ENCODE measurements at regions not wholly inside any gene's neighbourhood (a gene's known extent, or its start where the extent isn't known, plus 50 kb on each side); places are given as distances from the start of the nearest gene placed in this dataset.

DNA sequence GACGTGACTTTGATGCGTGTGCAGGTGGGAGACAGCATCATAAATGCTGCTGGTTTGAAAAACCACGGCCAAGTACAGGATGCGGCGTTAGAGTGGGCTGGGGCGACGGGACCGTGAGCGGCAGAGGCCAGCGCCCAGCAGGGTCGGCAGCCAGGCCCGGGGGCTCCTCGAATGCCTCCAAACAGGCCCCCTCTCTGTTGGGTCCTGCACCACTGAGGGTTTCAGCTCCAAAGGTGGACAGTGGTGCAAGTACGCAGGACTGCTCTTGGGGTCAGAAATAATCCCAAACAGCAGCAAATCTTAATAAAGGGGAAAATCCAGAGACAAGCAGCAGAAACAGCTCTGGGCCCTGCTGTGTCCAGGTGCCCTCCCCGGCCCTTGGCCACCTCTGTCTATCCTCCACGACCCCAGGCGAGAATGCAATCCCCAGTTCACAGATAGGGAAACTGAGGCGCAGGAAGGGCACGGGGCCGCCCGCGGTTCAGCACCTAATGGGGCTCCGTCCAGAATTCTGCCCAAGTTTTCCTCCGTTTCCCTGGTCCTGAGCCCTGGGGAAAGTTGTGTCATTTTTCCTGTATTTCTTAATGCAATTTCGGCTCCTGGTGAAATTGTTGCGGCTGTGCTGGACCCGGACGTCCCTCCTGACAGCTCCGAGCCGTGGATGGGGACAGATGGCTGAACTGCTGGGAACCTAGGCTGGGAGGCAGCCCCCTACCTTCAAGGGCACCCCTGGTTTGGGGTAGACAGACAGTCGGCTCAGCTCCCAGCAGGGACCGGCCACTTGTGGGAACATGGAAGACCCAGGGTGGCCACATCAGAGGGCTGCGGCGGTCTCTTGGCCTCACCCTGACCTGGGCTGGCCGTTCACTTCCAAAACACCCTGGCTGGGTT lies 97.4 kb downstream of the FOXL3 start:
- DNase-seq: peak; percentile 15

DNA sequence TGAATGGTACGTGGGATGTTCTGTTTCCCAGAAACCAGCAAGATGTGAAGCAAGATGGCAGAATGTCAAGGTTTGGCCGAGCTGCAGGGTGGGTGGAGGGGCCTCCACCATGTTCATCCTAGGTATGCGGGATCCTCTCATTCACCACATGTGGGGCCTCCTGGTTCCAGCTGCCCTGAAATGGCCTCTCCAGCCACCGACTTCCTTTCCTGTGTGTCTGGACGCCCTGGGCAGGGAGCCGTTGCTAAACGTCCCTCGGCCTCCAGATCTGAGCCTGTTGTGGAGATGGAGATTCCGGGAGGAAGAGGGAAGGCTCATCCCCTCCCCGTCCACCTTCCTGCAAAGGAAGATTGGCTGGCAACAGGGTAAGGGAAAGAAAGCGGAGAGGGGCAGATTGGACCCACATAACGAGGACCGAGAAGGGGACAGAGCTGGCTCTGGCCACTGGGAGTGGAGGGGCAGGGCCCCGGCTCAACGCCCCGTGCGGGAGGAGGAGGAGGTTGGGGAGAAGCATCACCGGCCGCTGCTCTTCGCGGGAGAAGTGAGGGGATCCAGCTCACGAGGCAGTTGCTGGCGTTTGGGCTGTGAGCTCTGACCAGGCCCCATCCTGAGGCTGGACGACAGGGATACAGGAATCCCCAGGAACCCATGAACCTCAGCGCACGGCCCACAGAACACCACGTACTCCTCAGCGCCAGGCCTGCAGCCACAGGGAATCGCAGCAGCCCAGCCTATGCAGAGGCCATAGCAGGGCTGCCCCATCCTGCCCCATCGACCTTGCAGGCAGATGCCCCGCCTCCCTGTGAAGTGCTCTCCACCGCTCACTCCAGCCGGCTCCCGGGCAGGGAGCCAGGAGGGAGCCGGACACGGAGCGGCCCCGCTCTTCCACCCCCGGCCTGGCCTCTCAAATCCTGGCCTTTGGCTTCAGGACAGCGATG lies 98.3 kb downstream of the FOXL3 start:
- peak; percentile 20 for DNase-seq

DNA sequence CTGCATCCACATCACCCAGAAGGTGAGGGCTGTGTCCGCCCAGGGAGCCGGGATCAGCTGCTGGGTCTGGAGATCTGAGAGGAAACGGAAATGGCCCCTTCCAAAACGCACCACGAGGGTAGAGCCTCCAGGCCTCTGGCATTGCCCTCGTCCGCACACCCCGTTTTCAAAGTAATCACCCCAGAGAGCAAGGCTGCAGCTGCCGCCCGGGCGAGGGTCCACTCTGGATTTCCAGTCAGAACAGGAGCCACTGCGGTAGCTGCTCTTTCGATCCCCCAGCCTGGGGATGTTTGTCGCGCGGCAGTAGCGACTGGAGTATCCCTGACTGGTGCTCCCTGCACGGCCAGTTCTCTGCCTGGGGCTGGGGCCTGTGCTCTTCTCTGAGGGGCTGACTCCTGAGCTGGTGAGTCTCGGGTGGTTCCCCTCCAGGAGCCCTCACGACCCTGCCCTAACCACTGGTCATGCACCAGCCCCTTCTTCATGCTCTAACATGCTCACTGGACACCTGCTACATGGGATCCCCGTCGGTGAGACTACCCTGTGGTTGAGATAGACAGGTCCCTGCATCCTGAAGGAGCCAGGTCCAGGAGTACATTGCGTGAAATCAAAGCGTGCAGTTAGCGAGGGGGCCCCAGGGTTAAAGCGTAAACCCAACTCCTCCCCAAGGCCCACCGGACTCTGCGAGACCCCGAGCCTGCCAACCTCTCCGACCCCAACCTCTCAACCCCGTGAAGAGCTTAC lies 99.2 kb downstream of the FOXL3 start:
- no peak for DNase-seq

DNA sequence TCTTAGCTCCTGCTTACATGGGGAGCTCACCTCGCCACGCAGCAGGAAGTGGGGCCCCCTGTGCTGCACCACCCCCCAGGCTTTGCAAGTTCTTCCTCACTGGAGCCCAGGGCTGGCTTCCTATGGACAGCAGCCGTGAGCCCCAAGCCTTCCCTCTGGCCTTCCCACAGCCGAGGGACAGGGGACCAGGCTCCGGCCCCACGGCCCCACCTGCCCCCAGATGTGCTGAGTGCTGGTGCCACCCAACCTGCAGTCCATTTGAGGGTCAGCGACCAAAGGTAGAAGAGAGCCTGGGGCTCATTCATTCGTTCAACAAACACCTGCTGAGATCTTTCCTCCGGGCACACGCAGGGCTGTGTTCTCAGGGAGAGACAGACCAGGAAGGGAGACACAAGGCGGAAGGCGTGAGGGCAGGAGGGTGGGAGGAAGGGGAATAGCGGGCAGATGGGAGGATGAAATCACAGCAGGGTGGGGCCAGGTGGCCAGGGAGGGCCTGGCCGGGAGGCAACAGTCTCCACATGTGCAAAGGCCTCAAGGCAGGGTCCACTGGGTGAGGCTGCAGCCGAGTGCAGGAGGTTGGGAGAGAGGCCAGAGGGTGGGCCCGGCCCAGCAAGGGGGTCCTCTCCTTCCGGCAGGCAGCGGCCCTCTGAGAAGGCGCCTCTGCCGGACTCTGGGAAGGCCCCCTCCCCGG lies 100.1 kb downstream of the FOXL3 start:
- no peak for DNase-seq

DNA sequence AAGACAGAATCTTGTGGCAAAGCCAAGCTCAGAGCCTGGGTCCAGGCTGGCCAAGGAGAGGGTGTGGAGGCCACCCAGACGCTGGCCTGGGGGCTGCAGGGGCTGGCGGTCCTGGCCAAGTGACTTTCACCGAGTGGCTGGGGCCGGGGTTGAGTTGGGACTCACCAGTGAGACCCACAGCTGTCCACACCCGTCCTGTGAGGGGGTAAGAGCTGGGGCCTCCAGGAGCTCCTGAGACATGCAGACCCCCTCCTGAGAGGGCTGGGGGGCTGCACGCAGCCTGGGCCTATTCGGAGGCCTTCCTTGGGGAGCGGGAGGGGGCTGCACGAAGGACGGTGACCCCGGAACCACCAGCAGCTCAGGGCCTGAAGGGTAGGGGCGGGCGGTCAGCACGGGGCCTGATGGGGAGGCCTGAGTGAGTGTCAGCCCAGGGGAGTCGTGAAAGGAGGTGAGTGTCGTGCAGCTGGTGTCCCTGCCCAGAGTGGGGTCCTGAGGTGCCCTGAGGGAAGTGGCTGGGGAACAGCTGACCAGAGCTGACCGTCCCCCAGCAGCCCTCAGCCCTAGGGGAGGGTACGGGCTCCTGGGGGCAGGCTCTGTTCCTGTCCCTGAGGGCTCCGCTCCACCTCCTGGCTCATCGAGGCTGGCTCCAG lies 100.9 kb downstream of the FOXL3 start:
- DNase-seq: peak; percentile 16

DNA sequence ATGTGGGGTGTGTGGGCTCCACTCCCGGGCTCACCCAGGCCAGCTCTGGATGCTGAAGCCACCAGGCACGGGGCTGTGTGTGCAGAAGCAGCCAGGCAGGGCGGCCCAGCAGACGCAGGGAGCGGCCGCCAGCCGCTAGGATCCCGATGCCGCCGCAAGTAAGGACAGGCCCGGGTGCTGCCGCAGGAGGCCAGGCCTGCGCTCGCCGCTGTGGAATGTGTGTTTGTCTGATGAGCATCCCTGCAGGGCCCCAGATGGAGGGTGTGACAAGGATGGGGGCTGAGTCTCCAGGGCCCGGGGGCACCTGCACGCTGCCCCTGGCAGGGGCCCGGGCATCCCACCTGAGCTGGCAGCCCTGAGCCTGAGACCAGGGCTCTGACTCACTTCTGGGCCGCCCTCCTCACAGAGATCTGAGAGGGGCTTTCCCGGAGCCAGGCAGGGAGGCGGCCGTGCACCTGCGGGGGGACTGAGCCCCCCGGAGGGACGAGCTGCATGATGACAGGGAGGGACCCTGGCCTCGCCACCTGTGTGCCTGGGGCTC lies 101.5 kb downstream of the FOXL3 start:
- DNase-seq: peak; percentile 15

DNA sequence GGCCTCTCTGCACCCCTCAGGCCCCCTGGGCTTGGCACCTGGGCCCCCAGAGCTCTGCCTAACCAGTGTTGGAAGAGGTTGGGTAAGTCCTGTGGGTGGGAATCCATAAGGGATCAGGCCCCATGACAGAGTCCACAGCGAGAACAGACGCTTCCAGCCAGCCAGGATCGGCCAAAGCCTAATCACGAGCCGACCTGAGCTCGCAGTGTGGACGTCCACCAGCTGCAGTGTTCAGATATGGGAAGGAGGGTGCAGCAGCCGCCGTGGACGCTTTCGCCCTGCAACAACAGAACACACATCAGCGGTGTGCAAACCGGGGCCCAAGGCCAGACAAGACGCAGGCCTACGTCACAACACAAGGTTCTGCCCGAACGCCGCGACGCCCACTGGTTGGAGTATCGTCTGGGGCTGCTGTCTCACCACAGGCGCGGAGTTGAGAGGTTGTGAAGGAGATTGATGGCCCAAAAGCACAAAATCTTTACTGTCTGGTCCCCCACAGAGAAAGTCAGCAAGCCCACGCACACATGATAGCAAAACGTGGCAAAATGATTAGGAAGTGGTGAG lies 102.1 kb downstream of the FOXL3 start:
- no peak for DNase-seq

DNA sequence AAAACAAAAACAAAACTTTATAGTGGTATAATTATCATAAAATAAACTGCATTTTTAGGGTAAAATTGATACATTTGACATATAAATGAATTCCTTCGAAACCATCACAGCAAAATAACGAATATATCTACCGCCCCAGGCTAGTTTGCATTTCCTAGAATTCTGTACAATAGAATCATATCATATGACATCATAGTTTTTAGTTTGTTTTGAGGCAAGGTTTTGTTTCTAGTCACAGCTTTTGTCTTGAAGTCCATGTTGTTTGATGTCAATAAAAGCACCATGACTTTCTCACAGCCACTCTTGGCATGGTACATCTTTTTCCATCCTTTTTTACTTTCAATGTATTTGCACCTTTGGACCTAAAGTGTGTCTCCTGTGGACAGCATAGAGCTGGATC lies 102.9 kb downstream of the FOXL3 start:
- no peak for DNase-seq

DNA sequence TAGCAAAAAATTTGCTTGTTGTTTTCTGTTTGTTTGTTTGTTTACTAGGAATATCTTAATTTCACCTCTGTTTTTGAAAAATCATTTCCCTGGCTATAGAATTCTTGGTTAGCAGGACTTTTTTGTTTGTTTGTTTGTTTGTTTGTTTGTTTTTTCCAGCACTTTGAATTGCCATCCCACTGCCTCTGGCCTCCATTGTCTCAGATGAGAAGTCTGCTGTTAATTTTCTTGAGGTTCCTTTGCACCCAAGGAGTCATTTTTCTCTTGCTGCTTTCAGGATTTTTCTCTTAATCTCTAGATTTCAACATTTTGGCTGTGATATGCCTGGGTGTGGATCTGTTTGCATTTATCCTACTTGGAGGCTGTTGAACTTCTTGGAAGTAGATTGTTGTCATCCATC lies 105.7 kb downstream of the FOXL3 start:
- DNase-seq: no peak

DNA sequence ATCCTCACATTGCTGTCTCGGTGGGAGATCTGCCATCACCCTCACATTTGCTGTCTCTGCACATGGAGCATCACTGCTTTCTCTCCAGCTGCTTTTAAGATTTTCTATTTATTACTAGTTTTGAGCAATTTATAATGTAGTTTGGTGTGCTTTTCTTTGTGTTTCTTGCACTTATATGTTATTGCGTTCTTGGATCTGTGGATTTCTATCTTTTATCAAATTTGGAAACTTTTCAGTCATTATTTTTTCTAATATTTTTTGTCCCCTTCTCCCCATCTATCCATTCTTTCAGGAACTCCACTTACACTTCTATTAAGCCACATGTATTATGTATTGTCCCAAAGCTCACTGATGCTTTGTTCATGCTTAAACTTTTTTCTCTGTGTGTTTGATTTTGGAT lies 108.9 kb downstream of the FOXL3 start:
- no peak for DNase-seq

DNA sequence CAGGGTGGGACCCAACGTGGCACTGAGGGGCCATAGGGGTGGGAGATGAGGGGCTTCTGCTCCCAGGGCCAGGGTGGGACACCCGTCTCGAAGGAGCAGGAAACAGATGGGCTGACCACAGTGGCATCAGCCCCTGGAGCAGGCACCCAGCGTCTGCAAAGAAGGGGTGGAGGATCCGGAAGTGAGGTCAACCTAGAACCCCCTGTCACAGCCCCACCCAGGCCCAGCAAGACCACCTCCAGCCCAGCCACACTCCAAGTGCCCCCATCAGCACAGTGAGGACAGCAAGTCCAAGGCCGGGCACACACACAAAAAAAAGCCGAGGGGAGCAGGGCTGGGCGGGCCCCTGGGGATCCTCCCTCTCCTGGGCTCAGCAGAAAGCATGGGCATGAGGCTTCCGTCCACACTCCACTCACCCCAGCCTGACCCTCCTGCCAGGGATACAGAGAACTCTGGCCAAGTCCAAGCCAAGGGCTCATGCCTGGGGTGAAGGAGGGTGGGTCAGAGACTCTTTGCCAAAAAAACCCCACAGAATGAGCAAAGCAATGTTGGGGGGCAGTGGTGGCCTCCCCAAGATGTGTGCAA lies 111.0 kb downstream of the FOXL3 start:
- no peak for DNase-seq

DNA sequence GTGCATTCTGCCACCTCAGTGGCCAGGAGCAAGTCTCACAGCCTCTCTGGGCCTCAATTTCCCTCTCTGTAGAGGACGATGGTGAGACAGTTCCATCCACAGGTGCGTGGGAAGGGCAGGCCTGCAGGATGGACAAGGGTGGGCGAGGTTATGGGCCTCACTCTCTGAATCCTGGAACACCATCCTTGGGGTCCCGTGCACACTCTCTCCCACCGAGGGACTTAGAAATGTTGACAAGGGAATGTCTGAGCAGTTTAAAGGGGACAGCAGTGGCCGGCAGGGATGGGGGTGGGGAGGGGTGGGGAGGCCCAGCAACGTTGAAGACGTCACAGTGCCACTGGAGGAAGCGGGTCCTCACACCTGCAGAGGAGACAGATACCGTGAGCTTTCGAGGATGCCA lies 111.5 kb downstream of the FOXL3 start:
- DNase-seq: no peak

DNA sequence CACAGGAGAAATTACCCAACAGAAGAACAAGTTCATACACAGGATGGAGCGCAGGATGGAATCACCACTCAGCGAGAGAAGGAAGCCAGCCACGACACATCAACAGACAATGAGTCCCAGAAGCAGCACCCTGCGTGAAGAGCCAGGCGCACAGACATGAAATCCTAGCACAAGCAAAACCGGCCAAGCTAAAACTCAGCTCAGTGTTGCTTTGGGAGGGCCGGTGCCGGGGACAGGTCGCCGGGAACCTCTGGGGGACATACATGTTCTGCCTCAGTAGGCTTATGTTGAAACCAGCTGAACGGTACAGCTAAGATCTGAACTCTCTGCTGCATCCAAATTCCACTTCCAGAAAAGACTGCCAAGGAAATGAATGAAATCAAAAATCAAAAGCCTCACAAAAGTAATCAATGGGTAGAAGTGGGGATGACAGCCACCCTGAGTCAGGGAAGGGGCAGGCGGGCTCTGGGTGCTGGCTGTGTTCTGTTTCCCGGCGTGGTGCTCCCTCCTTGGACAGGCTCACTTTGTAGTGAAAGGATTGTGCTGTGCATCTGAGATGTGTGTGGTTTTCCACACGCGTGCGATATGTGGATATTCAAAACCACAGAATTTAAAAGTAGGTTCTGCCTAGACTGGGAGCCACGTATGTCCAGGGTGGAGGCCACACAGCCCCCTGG lies 114.7 kb downstream of the PDGFA start:
- DNase-seq: peak; percentile 14

DNA sequence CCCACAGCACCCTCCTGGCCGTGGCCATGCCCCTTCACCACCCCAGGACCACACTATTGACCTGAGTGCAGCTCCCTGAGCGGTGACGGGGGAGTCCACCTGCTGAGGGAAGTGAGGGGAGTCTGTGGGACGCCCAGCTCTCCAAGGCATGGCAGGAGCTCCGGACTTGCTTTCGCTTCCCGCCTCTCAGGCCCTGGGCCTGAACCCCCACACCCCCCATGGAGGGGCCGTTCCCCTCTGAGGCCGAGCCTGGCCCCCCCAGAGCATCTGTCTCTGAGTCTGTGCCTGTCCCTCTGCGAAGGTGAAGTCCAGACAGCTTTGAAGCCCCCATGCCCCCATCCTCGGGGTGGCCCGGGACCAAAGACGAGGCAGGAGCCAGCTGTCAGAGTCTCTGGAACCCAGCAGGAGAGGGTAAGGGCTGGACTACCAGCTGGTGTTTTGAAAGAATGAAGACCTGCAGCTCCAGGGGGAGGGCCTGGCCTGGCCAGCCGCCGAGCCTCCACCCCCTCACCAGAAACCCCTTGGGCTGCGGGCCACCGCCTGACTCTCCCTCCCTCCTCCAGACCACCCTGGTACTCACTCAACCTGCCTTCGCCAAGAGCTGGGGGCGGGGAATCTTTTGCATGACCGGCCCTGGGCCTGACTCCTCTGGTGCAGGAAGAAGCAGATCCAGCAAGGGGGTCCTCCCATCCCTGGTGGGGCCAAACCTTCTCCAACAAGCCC lies 114.0 kb downstream of the PDGFA start:
- peak; percentile 25 for DNase-seq

DNA sequence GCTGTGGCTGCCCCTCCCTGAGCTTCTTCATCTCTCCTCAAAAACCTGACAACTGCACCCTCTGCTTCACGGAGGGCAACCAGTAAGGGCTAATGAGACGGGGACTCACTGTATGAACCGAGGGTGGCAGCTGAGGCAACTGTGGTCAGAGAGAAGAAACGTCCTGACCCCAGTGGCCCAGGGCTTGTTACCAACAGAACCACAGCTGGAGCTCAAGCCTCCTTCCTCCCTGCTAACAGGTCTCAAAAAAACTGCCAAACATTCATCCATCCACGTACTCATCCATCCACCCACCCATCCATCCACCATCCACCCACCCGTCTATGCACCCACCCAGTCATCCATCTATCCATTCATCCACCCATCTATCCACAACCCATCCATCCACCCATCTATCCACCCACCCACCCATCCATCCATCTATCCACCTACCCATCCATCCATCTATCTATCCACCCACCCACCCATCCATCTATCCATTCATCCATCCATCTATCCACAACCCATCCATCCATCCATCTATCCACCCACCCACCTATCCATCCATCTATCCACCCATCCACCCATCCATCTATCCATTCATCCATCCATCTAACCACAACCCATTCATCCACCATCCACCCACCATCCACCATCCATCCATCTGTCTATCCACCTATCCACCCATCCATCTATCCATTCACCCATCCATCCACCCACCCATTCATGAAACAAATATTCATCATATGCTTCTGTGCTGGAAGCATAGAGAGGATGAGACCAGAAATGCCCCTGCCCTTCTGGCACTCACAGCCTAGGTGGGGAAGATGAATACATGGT lies 111.7 kb downstream of the PDGFA start:
- DNase-seq: no peak

DNA sequence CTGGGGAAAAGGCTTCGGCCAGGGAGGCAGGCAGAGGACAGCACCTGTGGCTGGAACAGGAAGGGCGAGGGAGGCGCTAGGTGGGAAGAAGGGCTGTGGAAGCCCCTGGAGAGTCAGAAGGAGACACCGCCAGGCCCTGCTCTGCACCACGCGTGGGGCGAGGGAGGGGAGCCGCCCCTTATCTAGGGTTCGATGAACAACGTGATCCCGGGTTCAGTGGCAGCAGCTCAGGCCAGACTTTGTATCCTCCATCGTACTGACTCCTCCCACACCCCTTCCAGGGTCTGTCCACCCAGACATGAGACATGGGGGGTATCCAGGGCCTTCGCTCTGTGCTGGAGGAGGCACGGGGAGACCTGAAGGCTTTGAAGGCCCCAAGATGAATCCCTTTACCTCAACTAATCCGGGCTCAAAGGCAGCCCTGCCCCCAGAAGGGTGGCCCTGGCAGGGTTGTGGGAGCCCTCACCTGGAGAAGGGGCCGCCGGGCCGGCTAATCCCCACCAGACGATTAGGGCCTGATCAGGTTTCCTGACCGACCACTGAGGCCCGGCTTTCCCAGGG lies 110.8 kb downstream of the PDGFA start:
- DNase-seq: no peak

DNA sequence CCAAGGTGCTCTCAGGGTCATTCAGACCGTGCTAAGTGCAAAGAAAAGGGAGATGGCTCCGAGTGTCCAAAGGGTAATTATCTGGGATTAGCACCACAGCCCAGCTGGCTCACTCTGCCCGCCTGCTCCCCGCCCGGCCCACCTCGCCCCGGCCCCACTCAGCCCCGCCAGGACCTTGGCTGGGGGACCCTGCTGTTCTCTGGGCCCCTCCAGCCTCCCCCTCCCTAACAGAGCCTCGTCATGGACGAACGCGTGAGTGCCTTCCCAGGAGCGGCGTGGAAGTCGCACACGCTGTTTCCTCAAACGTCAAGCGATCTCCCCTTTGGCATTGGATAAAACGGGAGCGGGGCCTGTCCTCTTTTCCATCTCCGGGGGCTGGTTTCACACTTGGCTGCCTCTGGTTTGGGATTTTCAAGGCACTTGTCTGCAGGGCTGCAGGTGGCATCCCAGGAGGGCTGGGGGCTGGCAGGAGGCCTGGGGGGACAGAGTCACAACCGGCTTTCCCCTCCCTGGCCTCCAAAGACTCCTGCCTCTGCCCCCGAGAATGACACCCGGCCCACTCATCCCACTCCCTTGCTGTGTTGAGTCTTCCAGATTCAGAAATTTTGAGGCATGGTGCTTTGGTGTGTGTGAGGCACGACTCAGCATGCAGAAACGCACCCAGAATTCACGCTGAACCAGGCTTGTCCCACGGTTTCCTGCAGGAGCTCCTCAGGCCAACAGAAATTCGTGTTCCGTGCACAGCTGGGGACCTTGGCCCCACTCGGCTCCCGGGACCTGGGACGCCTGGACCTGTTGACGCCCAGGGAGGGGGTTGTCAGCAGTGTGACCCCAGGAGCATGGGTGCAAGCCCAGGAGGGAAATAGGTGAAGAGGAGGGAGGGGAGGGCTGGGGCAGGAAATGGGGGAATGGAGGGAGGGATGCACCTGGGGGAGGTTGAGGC lies 110.0 kb downstream of the PDGFA start:
- DNase-seq: no peak
